MM.1S (cell line): ENCODE measurements at regions not wholly inside any gene's neighbourhood (a gene's known extent, or its start where the extent isn't known, plus 50 kb on each side); places are given as distances from the start of the nearest gene placed in this dataset.

Experiments
- DNase-seq: peaks from one replicate; pipeline ENCODE4 v3.0.0-alpha.2; 2015
- H2AFZ ChIP-seq: fragments of 300-600 bp; sonication (generic); 2 replicates; pipeline ENCODE4 v1.6.0; 2016; ENCODE audit warnings: antibody characterized with exemption, low read length
- H3F3A ChIP-seq: fragments of 300-600 bp; sonication (generic); 2 replicates; pipeline ENCODE4 v1.6.1; 2016; ENCODE audit warnings: mild to moderate bottlenecking, antibody characterized with exemption, low read length, moderate library complexity, mixed read lengths; ENCODE audit not compliant: insufficient read depth
- H3K27ac ChIP-seq: fragments of 300-600 bp; sonication (generic); 2 replicates; pipeline ENCODE4 v1.5.1; 2016; ENCODE audit warnings: mild to moderate bottlenecking, low read length
- H3K27me3 ChIP-seq: fragments of 300-600 bp; sonication (generic); replicated peaks from 2 replicates; pipeline ENCODE4 v1.6.0; 2016; ENCODE audit warnings: low read length; ENCODE audit not compliant: insufficient read depth
- H3K36me3 ChIP-seq: fragments of 300-600 bp; sonication (generic); replicated peaks from 2 replicates; pipeline ENCODE4 v1.6.1; 2016; ENCODE audit warnings: mild to moderate bottlenecking, low read length, mixed read lengths; ENCODE audit not compliant: insufficient read depth
- H3K4me1 ChIP-seq: fragments of 300-600 bp; sonication (generic); 2 replicates; pipeline ENCODE4 v1.6.1; 2016; ENCODE audit warnings: low read length, mixed read lengths
- H3K4me2 ChIP-seq: fragments of 300-600 bp; sonication (generic); 2 replicates; pipeline ENCODE4 v1.6.0; 2016; ENCODE audit warnings: low read depth, low read length
- H3K4me3 ChIP-seq: fragments of 300-600 bp; sonication (generic); 2 replicates; pipeline ENCODE4 v1.5.1; 2016; ENCODE audit warnings: low read length, mixed read lengths
- H3K79me2 ChIP-seq: fragments of 300-600 bp; sonication (generic); 2 replicates; pipeline ENCODE4 v1.6.1; 2016; ENCODE audit warnings: mixed run types, low read length, mixed read lengths
- H3K9ac ChIP-seq: fragments of 300-600 bp; sonication (generic); 2 replicates; pipeline ENCODE4 v1.6.1; 2016; ENCODE audit warnings: low read length, mixed read lengths
- H3K9me2 ChIP-seq: fragments of 300-600 bp; sonication (generic); replicated peaks from 2 replicates; pipeline ENCODE4 v1.6.1; 2016; ENCODE audit warnings: mild to moderate bottlenecking, low read length, mixed read lengths; ENCODE audit not compliant: insufficient read depth
- H3K9me3 ChIP-seq: fragments of 300-600 bp; sonication (generic); replicated peaks from 2 replicates; pipeline ENCODE4 v1.6.1; 2016; ENCODE audit warnings: mild to moderate bottlenecking, low read length, mixed read lengths; ENCODE audit not compliant: insufficient read depth
- H4K20me1 ChIP-seq: fragments of 300-600 bp; sonication (generic); 2 replicates; pipeline ENCODE4 v1.6.1; 2016; ENCODE audit warnings: mild to moderate bottlenecking, low read length, moderate library complexity, mixed read lengths; ENCODE audit not compliant: insufficient read depth
- EZH2 ChIP-seq: fragments of 300-600 bp; sonication (generic); optimal IDR thresholded peaks from 2 replicates; pipeline ENCODE3; 2017; ENCODE audit warnings: low read depth, mild to moderate bottlenecking, antibody characterized with exemption, low read length, mixed read lengths
- EZH2phosphoT487 ChIP-seq: fragments of 300-600 bp; sonication (generic); IDR thresholded peaks from 2 replicates; pipeline ENCODE4 v1.6.1; 2018; ENCODE audit warnings: antibody characterized with exemption, low read length
- TF ChIP-seq, protein P1 (sequence below): fragments of 300-600 bp; sonication (generic); IDR thresholded peaks from 2 replicates; pipeline ENCODE4 v1.5.1; 2016; ENCODE audit warnings: antibody characterized with exemption, low read length, mixed read lengths

DNA sequence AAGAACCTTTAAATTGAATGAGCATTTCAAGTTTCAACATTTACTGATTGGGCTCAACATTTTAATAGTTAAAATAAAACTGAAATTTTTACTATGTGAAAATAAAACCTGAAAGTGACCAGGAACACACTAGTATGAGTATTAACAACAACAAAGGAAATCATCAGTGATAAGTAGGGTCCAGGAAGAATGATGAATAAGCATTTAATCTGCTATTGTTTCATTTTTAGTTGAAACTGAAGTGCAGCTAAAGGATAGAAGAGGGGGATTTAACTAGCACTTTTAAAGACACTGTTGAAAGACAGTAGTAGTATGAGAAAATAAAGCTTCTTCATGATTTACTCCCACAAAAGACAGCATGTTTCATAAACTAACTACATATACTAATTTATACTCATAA is 250.9 kb upstream of the IPO5 start:
- no peaks in the 10 kb centered on the region for H3K36me3 ChIP-seq
- no peak overlapping the region for H3K4me2 ChIP-seq
- no peak overlapping the region for H3K9ac ChIP-seq
- DNase-seq = no peak
- H3K27ac ChIP-seq = no peak overlapping the region
- H3K27me3 ChIP-seq = no peaks in the 10 kb centered on the region
- no peaks in the 10 kb centered on the region for H3K79me2 ChIP-seq
- H2AFZ ChIP-seq = no peak overlapping the region
- no peaks in the 10 kb centered on the region for H3F3A ChIP-seq
- H4K20me1 ChIP-seq = no peaks in the 10 kb centered on the region
- no peak overlapping the region for H3K4me3 ChIP-seq
- no peaks in the 10 kb centered on the region for H3K4me1 ChIP-seq
- no peaks in the 10 kb centered on the region for H3K9me2 ChIP-seq
- TF ChIP-seq EZH2 (no peak), EZH2phosphoT487 (no peak)
- TF ChIP-seq, protein P1, sequence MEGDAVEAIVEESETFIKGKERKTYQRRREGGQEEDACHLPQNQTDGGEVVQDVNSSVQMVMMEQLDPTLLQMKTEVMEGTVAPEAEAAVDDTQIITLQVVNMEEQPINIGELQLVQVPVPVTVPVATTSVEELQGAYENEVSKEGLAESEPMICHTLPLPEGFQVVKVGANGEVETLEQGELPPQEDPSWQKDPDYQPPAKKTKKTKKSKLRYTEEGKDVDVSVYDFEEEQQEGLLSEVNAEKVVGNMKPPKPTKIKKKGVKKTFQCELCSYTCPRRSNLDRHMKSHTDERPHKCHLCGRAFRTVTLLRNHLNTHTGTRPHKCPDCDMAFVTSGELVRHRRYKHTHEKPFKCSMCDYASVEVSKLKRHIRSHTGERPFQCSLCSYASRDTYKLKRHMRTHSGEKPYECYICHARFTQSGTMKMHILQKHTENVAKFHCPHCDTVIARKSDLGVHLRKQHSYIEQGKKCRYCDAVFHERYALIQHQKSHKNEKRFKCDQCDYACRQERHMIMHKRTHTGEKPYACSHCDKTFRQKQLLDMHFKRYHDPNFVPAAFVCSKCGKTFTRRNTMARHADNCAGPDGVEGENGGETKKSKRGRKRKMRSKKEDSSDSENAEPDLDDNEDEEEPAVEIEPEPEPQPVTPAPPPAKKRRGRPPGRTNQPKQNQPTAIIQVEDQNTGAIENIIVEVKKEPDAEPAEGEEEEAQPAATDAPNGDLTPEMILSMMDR = no peak
- H3K9me3 ChIP-seq = no peaks in the 10 kb centered on the region

GRCh38 chr13:97710797-97711196 is 242.7 kb upstream of the IPO5 start:
- Histone ChIP-seq H3F3A (no peaks in the 10 kb centered on the region), H3K79me2 (no peaks in the 10 kb centered on the region), H3K9me2 (no peaks in the 10 kb centered on the region), H3K36me3 (no peaks in the 10 kb centered on the region), H3K4me1 (no peaks in the 10 kb centered on the region), H3K9ac (no peak overlapping the region), H3K27ac (no peak overlapping the region), H4K20me1 (no peaks in the 10 kb centered on the region), H3K4me2 (no peak overlapping the region), H3K27me3 (no peaks in the 10 kb centered on the region), H3K4me3 (no peak overlapping the region), H3K9me3 (no peaks in the 10 kb centered on the region), H2AFZ (no peak overlapping the region)
- TF ChIP-seq EZH2phosphoT487 (no peak), EZH2 (no peak)
- TF ChIP-seq, protein P1 = no peak
- DNase-seq = no peak

DNA sequence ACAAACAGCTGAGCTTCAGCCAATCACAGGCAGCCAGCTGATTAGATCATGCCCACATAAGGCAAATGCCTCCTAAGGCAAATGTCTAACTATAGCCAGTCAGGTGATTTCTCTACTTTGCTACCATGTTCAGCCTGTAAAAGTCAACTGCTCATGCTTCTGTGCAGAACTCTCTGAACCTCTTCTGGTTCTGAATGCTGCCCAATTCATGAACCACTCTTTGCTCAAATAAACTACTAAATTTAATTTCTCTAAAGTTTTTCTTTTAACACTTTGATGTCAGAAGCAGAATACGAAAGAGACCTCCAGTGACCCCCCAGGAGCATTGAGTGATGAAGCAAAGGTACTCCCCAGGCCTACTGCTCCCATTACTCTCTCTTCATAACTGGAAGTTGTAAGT is 240.7 kb upstream of the IPO5 start:
- Histone ChIP-seq H3K4me3 (no peak overlapping the region), H3K27ac (no peak overlapping the region), H3K4me2 (no peak overlapping the region), H3K36me3 (no peaks in the 10 kb centered on the region), H3K27me3 (no peaks in the 10 kb centered on the region), H3K4me1 (no peaks in the 10 kb centered on the region), H3K9me2 (no peaks in the 10 kb centered on the region), H3K79me2 (no peaks in the 10 kb centered on the region), H3K9ac (no peak overlapping the region), H2AFZ (no peak overlapping the region), H3K9me3 (no peaks in the 10 kb centered on the region), H4K20me1 (no peaks in the 10 kb centered on the region), H3F3A (no peaks in the 10 kb centered on the region)
- TF ChIP-seq EZH2phosphoT487 (no peak), EZH2 (no peak)
- TF ChIP-seq, protein P1 = no peak
- no peak for DNase-seq

DNA sequence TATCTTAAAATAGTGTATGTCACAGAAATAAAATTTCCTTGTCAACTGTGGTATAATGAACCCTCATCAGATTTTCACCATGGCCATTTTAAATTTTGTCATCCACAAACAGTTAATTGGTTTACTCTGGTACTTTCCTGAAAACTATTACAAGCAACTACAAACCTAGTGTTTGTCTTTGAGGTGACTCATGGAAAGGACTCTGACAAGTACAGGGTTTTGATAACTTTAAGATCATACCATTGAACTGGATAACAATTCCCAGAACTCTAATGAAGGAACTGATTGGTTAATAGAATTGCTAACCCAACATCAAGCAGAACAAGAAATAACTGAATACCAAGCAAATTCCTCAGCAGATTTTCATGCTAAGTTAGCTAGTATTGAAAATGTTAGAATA is 237.7 kb upstream of the IPO5 start:
- Histone ChIP-seq H3K27me3 (no peaks in the 10 kb centered on the region), H3K27ac (no peak overlapping the region), H3K9ac (no peak overlapping the region), H3K4me1 (no peaks in the 10 kb centered on the region), H3K4me3 (no peak overlapping the region), H3K9me2 (no peaks in the 10 kb centered on the region), H3K36me3 (no peaks in the 10 kb centered on the region), H3F3A (no peaks in the 10 kb centered on the region), H2AFZ (no peak overlapping the region), H3K79me2 (no peaks in the 10 kb centered on the region), H3K9me3 (no peaks in the 10 kb centered on the region), H3K4me2 (no peak overlapping the region), H4K20me1 (no peaks in the 10 kb centered on the region)
- DNase-seq = no peak
- no peak for TF ChIP-seq EZH2phosphoT487
- no peak for TF ChIP-seq EZH2
- TF ChIP-seq, protein P1 = no peak
